Tibial nerve (tissue), 4 donors: ENCODE measurements at regions not wholly inside any gene's neighbourhood (a gene's known extent, or its start where the extent isn't known, plus 50 kb on each side); places are given as distances from the start of the nearest gene placed in this dataset.

ENCODE experiments used
- EP300 ChIP-seq, 2 donors: sonication (generic); formaldehyde crosslinking; IDR thresholded peaks; one replicate each; pipeline ENCODE4 v1.6.1; 2017; ENCODE audit warnings: antibody characterized with exemption in 2 of 2, mild to moderate bottlenecking in 1 of 2
- POLR2A ChIP-seq, 2 donors: fragments of 450-650 bp; IDR thresholded peaks; one replicate each; pipeline ENCODE4 v1.6.1; 2017; ENCODE audit warnings: antibody characterized with exemption in 2 of 2, mild to moderate bottlenecking in 2 of 2, moderate library complexity in 2 of 2
- TF ChIP-seq, protein P1 (sequence below), 5 experiments: fragments of 200-600 bp in 3 of 5; fragments of 450-650 bp in 2 of 5; sonication (generic) in 3 of 5; IDR thresholded peaks; one replicate each; pipeline ENCODE4 v1.5.1; 2016 to 2019; ENCODE audit warnings: antibody characterized with exemption in 5 of 5, mild to moderate bottlenecking in 3 of 5, moderate library complexity in 2 of 5

DNA sequence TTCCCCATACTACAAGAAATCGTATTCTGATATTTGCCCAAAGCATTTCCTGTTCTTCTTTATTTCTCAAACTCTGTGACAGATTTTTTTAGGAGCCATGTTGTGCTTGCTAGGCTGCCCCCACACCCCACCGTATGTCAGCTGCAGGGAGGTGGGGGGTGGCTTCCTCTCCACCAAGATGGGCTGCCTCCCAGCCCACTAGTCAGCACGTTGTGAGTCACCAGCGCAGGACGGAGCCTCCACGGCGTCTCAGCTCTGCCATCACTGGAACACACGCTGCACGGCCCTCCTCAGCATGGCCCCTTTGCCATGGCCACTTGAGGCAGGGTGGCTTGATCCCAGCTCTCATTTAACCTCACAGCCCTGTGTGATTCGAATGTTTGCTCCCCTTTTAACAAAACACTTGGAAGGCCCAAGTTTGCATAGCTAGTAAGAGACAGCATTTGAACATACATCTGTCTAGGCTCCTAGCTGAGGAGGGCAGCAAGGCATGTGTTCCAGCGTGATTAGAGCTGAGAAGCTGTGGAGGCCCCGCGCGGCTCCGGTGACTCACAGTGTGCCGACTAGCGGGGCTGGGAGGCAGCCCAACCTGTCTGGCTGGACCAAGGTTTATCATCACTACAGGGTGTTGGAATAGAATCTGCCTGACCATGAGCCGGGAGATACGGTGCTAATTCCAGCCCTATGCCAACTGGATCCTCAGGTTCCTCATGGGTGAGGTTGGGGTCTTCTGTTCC is 180.7 kb upstream of the NCAM1 start:
- TF ChIP-seq POLR2A (IDR thresholded peaks at IDR 0.05): no peak
- TF ChIP-seq, protein P1, sequence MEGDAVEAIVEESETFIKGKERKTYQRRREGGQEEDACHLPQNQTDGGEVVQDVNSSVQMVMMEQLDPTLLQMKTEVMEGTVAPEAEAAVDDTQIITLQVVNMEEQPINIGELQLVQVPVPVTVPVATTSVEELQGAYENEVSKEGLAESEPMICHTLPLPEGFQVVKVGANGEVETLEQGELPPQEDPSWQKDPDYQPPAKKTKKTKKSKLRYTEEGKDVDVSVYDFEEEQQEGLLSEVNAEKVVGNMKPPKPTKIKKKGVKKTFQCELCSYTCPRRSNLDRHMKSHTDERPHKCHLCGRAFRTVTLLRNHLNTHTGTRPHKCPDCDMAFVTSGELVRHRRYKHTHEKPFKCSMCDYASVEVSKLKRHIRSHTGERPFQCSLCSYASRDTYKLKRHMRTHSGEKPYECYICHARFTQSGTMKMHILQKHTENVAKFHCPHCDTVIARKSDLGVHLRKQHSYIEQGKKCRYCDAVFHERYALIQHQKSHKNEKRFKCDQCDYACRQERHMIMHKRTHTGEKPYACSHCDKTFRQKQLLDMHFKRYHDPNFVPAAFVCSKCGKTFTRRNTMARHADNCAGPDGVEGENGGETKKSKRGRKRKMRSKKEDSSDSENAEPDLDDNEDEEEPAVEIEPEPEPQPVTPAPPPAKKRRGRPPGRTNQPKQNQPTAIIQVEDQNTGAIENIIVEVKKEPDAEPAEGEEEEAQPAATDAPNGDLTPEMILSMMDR (IDR thresholded peaks at IDR 0.05): no peak
- TF ChIP-seq EP300 (IDR thresholded peaks at IDR 0.05): no peak
